HepG2 (cell line): ENCODE measurements at regions not wholly inside any gene's neighbourhood (a gene's known extent, or its start where the extent isn't known, plus 50 kb on each side); places are given as distances from the start of the nearest gene placed in this dataset.

Experiments used
- BCL3 ChIP-seq: sonication (generic); formaldehyde crosslinking; IDR thresholded peaks from 2 replicates; pipeline ENCODE4 v1.5.1; 2020; ENCODE audit warnings: mild to moderate bottlenecking, missing genetic modification reagents, moderate library complexity
- NFYC ChIP-seq: IDR thresholded peaks from 2 replicates; pipeline ENCODE4 v1.6.1; 2016; ENCODE audit warnings: missing genetic modification reagents, missing compliant biosample characterization
- REL ChIP-seq: sonication (generic); formaldehyde crosslinking; conservative IDR thresholded peaks from 2 replicates; pipeline ENCODE4 v1.8.0; 2022; ENCODE audit warnings: mild to moderate bottlenecking, missing genetic modification reagents, moderate library complexity
- REST ChIP-seq, 2 experiments: IDR thresholded peaks; 2 replicates each; pipeline ENCODE4 v1.6.1; 2011 to 2012; ENCODE audit warnings: low read length in 2 of 2, borderline replicate concordance in 1 of 2, low read depth in 1 of 2, mild to moderate bottlenecking in 1 of 2, moderate library complexity in 1 of 2
- RFXAP ChIP-seq: sonication (generic); formaldehyde crosslinking; IDR thresholded peaks from 2 replicates; pipeline ENCODE4 v1.4.0; 2020; ENCODE audit warnings: missing genetic modification reagents, borderline replicate concordance
- RXRB ChIP-seq: IDR thresholded peaks from 2 replicates; pipeline ENCODE4 v1.6.1; 2016; ENCODE audit warnings: borderline replicate concordance, missing genetic modification reagents, missing compliant biosample characterization
- SMAD3 ChIP-seq: sonication (generic); formaldehyde crosslinking; IDR thresholded peaks from 2 replicates; pipeline ENCODE4 v1.4.0; 2020; ENCODE audit warnings: missing genetic modification reagents
- SNAPC5 ChIP-seq: sonication (generic); formaldehyde crosslinking; IDR thresholded peaks from 2 replicates; pipeline ENCODE4 v1.8.1; 2023; ENCODE audit warnings: mild to moderate bottlenecking, missing genetic modification reagents, borderline replicate concordance
- ZFP36L2 ChIP-seq: sonication (generic); formaldehyde crosslinking; IDR thresholded peaks from 2 replicates; pipeline ENCODE4 v1.4.0; 2020; ENCODE audit warnings: missing genetic modification reagents
- ZFYVE20 ChIP-seq: sonication (generic); formaldehyde crosslinking; IDR thresholded peaks from 2 replicates; pipeline ENCODE4 v1.8.0; 2023; ENCODE audit warnings: low read depth, mild to moderate bottlenecking, moderate library complexity, missing genetic modification reagents, borderline replicate concordance
- ZNF3 ChIP-seq: IDR thresholded peaks from 2 replicates; pipeline ENCODE4 v1.7.0; 2017; ENCODE audit warnings: inconsistent platforms
- ZNF501 ChIP-seq: sonication (generic); formaldehyde crosslinking; IDR thresholded peaks from 2 replicates; pipeline ENCODE4 v1.5.1; 2020; ENCODE audit warnings: mild to moderate bottlenecking, moderate library complexity, missing genetic modification reagents
- ZNF546 ChIP-seq: sonication (generic); formaldehyde crosslinking; conservative IDR thresholded peaks from 2 replicates; pipeline ENCODE4 v1.8.1; 2023; ENCODE audit warnings: mild to moderate bottlenecking, missing genetic modification reagents
- ZNF670 ChIP-seq: sonication (generic); formaldehyde crosslinking; IDR thresholded peaks from 2 replicates; pipeline ENCODE4 v1.8.0; 2022; ENCODE audit warnings: mild to moderate bottlenecking, missing genetic modification reagents, borderline replicate concordance
- ZNF75D ChIP-seq: sonication (generic); formaldehyde crosslinking; IDR thresholded peaks from 2 replicates; pipeline ENCODE4 v1.8.1; 2023; ENCODE audit warnings: missing genetic modification reagents, mild to moderate bottlenecking, borderline replicate concordance
- TF ChIP-seq, protein P1 (sequence below): sonication (generic); formaldehyde crosslinking; IDR thresholded peaks from 2 replicates; pipeline ENCODE4 v1.5.0; 2020; ENCODE audit warnings: mild to moderate bottlenecking, missing genetic modification reagents, borderline replicate concordance

DNA sequence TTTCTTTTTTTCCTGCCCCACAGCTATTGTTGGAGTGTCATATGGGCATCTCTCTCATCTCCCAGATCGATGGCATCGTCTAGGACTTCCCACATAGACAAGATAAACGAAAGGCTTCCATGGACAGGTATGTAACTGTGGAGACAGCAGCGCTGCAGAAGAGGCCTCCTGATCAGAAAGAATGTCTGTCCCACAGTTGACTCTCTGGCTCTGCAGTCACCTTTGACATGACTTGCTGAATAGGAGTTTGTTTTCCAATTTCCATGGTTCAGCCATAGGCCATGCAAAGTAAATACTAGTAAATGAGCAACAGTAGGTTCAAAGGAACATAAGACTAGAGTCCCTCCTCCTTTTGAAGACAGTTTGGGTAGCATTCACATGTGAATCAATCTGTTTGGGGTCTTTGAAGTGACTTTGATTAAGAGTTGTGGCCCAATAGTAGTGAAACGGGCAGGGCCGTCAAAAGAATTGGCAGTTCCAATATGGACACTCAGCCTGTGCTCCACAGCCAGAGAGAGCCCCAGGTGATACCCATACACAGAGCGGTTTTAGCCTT, 134.7 kb upstream of the IFNGR1 start (continued):
- TF ChIP-seq REST (IDR thresholded peaks at IDR 0.05; ENCODE audit: borderline replicate concordance in 1 of 2, low read depth in 1 of 2, low read length in 2 of 2) (peak in 1 of 2 experiments; percentile 79; a peak in 2 of 4 replicates), ZNF670 (CRISPR knock-in tag) (peak; percentile 98), REL (CRISPR knock-in tag) (no peak), ZNF546 (CRISPR knock-in tag) (0 out of 2 replicates have a peak, but pooled peaks have one; percentile 73), RXRB (CRISPR knock-in tag) (peak; percentile 100), ZNF3 (CRISPR knock-in tag) (no peak), RFXAP (CRISPR knock-in tag) (peak; percentile 91), ZFP36L2 (CRISPR knock-in tag) (0 out of 2 replicates have a peak, but pooled peaks have one; percentile 55), SMAD3 (CRISPR knock-in tag) (peak; percentile 99), ZNF75D (CRISPR knock-in tag) (no peak), ZNF501 (peak; percentile 77), BCL3 (CRISPR knock-in tag) (peak; percentile 79), NFYC (CRISPR knock-in tag) (peak; percentile 49; the same call in 1 of the 2 replicates), ZFYVE20 (no peak), SNAPC5 (0 out of 2 replicates have a peak, but pooled peaks have one; percentile 59)
- TF ChIP-seq, protein P1, sequence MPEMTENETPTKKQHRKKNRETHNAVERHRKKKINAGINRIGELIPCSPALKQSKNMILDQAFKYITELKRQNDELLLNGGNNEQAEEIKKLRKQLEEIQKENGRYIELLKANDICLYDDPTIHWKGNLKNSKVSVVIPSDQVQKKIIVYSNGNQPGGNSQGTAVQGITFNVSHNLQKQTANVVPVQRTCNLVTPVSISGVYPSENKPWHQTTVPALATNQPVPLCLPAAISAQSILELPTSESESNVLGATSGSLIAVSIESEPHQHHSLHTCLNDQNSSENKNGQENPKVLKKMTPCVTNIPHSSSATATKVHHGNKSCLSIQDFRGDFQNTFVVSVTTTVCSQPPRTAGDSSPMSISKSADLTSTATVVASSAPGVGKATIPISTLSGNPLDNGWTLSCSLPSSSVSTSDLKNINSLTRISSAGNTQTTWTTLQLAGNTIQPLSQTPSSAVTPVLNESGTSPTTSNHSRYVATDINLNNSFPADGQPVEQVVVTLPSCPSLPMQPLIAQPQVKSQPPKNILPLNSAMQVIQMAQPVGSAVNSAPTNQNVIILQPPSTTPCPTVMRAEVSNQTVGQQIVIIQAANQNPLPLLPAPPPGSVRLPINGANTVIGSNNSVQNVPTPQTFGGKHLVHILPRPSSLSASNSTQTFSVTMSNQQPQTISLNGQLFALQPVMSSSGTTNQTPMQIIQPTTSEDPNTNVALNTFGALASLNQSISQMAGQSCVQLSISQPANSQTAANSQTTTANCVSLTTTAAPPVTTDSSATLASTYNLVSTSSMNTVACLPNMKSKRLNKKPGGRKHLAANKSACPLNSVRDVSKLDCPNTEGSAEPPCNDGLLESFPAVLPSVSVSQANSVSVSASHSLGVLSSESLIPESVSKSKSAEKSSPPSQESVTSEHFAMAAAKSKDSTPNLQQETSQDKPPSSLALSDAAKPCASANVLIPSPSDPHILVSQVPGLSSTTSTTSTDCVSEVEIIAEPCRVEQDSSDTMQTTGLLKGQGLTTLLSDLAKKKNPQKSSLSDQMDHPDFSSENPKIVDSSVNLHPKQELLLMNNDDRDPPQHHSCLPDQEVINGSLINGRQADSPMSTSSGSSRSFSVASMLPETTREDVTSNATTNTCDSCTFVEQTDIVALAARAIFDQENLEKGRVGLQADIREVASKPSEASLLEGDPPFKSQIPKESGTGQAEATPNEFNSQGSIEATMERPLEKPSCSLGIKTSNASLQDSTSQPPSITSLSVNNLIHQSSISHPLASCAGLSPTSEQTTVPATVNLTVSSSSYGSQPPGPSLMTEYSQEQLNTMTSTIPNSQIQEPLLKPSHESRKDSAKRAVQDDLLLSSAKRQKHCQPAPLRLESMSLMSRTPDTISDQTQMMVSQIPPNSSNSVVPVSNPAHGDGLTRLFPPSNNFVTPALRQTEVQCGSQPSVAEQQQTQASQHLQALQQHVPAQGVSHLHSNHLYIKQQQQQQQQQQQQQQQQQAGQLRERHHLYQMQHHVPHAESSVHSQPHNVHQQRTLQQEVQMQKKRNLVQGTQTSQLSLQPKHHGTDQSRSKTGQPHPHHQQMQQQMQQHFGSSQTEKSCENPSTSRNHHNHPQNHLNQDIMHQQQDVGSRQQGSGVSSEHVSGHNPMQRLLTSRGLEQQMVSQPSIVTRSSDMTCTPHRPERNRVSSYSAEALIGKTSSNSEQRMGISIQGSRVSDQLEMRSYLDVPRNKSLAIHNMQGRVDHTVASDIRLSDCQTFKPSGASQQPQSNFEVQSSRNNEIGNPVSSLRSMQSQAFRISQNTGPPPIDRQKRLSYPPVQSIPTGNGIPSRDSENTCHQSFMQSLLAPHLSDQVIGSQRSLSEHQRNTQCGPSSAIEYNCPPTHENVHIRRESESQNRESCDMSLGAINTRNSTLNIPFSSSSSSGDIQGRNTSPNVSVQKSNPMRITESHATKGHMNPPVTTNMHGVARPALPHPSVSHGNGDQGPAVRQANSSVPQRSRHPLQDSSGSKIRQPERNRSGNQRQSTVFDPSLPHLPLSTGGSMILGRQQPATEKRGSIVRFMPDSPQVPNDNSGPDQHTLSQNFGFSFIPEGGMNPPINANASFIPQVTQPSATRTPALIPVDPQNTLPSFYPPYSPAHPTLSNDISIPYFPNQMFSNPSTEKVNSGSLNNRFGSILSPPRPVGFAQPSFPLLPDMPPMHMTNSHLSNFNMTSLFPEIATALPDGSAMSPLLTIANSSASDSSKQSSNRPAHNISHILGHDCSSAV: peak; percentile 85; the same call in 1 of the 2 replicates
